ENCODE measurements at regions not wholly inside any gene's neighbourhood (a gene's known extent, or its start where the extent isn't known, plus 50 kb on each side); places are given as distances from the start of the nearest gene placed in this dataset.

- TF ChIP-seq SAP30 (IDR thresholded peaks at IDR 0.05; ENCODE audit: insufficient read depth, insufficient replicate concordance, low read length) (no peak), KDM4A (IDR thresholded peaks at IDR 0.05; ENCODE audit: low read depth, low read length, severe bottlenecking) (no peak), CREB1 (IDR thresholded peaks at IDR 0.05) (no peak)
Measured at GRCh38 chr2:64865831-64866345, 123.3 kb upstream of the SLC1A4 start (continued).

Measured in H1 (cell line).